Ascending aorta (tissue), 2 donors: ENCODE measurements at regions not wholly inside any gene's neighbourhood (a gene's known extent, or its start where the extent isn't known, plus 50 kb on each side); places are given as distances from the start of the nearest gene placed in this dataset.

ENCODE experiments used
- DNase-seq, 2 donors: peaks; one replicate each; pipeline ENCODE4 v3.0.0-alpha.2; 2019; ENCODE audit warnings: low spot score in 2 of 2
- H3K27ac ChIP-seq, 2 donors: fragments of 200-600 bp; sonication (generic); one replicate each; pipeline ENCODE4 v1.5.1; 2016 to 2017; ENCODE audit warnings: mild to moderate bottlenecking in 1 of 2
- H3K27me3 ChIP-seq: fragments of 200-600 bp; sonication (generic); one replicate; pipeline ENCODE4 v1.5.1; 2017
- H3K36me3 ChIP-seq, 2 donors: fragments of 200-600 bp; sonication (generic); one replicate each; pipeline ENCODE4 v1.5.1; 2016
- H3K4me1 ChIP-seq, 2 donors: fragments of 200-600 bp; sonication (generic); one replicate each; pipeline ENCODE4 v1.5.1; 2016 to 2017; ENCODE audit warnings: mild to moderate bottlenecking in 1 of 2
- H3K4me3 ChIP-seq, 2 donors: fragments of 200-600 bp; sonication (generic); one replicate each; pipeline ENCODE4 v1.5.1; 2016 to 2017; ENCODE audit warnings: mild to moderate bottlenecking in 1 of 2
- H3K9me3 ChIP-seq, 2 donors: fragments of 200-600 bp; sonication (generic); one replicate each; pipeline ENCODE4 v1.5.1; 2016
- CTCF ChIP-seq, 3 experiments: fragments of 200-600 bp in 2 of 3; fragments of 450-650 bp in 1 of 3; sonication (generic) in 2 of 3; IDR thresholded peaks; one replicate each; pipeline ENCODE4 v1.5.1; 2016 to 2019; ENCODE audit warnings: antibody characterized with exemption in 3 of 3, mild to moderate bottlenecking in 1 of 3, moderate library complexity in 1 of 3
- intact Hi-C: fragments of 100-400 bp; cut with DNase I; formaldehyde crosslinking; loops from one replicate; pipeline ENCODE4 v1.15.1; 2023

- Histone ChIP-seq H3K27me3 (no peaks in the 10 kb centered on the region), H3K9me3 (no peaks in the 10 kb centered on the region), H3K36me3 (no peaks in the 10 kb centered on the region), H3K27ac (no peak overlapping the region), H3K4me1 (no peaks in the 10 kb centered on the region), H3K4me3 (no peak overlapping the region)
- DNase-seq, result no peak
- TF ChIP-seq CTCF (IDR thresholded peaks at IDR 0.05), result no peak
- intact Hi-C loops, result no loop called here
Observed at GRCh38 chr12:115482943-115483342, 794.5 kb downstream of the MED13L start.

- no peak overlapping the region for H3K4me3 ChIP-seq
- H3K27ac ChIP-seq, result no peak overlapping the region
- intact Hi-C loops, result no loop called here
- DNase-seq, result no peak
- H3K27me3 ChIP-seq, result no peaks in the 10 kb centered on the region
- TF ChIP-seq CTCF (IDR thresholded peaks at IDR 0.05), result no peak
- no peaks in the 10 kb centered on the region for H3K36me3 ChIP-seq
- H3K4me1 ChIP-seq, result no peaks in the 10 kb centered on the region
- H3K9me3 ChIP-seq, result no peaks in the 10 kb centered on the region
Observed at GRCh38 chr12:115481141-115481540, 796.4 kb downstream of the MED13L start.

DNA sequence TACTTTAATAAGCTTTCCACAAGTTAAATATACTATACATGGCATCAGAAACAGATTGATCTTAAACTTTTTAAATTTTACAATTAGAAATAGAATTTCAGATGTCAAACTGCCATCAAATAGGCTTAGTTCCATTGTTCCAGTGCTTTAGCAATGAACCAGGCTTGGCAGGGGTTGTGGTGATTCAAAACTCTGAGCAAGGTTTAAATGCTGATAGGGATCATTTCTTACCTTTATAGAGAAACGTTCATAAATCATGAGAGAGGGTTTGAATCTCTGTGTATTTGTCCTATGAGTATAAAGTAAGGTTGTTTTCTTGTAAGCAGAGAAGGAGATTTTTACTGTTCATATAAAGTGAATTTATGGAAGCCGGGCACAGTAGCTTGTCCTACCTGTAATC lies 794.5 kb upstream of the TBX3 start:
- TF ChIP-seq CTCF (IDR thresholded peaks at IDR 0.05), result no peak
- DNase-seq, result no peak
- H3K9me3 ChIP-seq, result no peaks in the 10 kb centered on the region
- no peaks in the 10 kb centered on the region for H3K4me1 ChIP-seq
- H3K27me3 ChIP-seq, result no peaks in the 10 kb centered on the region
- no peak overlapping the region for H3K4me3 ChIP-seq
- no peak overlapping the region for H3K27ac ChIP-seq
- intact Hi-C loops, result no loop called here
- H3K36me3 ChIP-seq, result no peaks in the 10 kb centered on the region

GRCh38 chr12:115474539-115475353 lies 790.8 kb upstream of the TBX3 start:
- Histone ChIP-seq H3K4me1 (no peaks in the 10 kb centered on the region), H3K4me3 (no peak overlapping the region), H3K27me3 (no peaks in the 10 kb centered on the region), H3K9me3 (no peaks in the 10 kb centered on the region), H3K27ac (no peak overlapping the region), H3K36me3 (no peaks in the 10 kb centered on the region)
- intact Hi-C loops, result no loop called here
- DNase-seq, result no peak
- TF ChIP-seq CTCF (IDR thresholded peaks at IDR 0.05), result no peak

- Histone ChIP-seq H3K4me1 (no peaks in the 10 kb centered on the region), H3K9me3 (no peaks in the 10 kb centered on the region), H3K27ac (no peak overlapping the region), H3K36me3 (no peaks in the 10 kb centered on the region), H3K27me3 (no peaks in the 10 kb centered on the region), H3K4me3 (no peak overlapping the region)
- TF ChIP-seq CTCF (IDR thresholded peaks at IDR 0.05), result no peak
- DNase-seq, result no peak
- intact Hi-C loops, result no loop called here
Observed at GRCh38 chr12:115473257-115473956, 789.4 kb upstream of the TBX3 start.
